Naive B cell (primary cell): ENCODE measurements at regions not wholly inside any gene's neighbourhood (a gene's known extent, or its start where the extent isn't known, plus 50 kb on each side); places are given as distances from the start of the nearest gene placed in this dataset.

Source experiments
- ATAC-seq, 2 donors: fragments of 150-1000 bp; cut with Tn5 transposase; 2 replicates each; pipeline ENCODE4 v1.10.0; 2021; ENCODE audit warnings: low read depth in 2 of 2, mild to moderate bottlenecking in 2 of 2, moderate library complexity in 2 of 2
- DNase-seq: peaks from one replicate; pipeline ENCODE4 v3.0.0; 2022
- H3K27ac Mint-ChIP-seq, 6 donors: one replicate each; pipeline ENCODE4 v1.8.0; 2020 to 2022; ENCODE audit warnings: mild to moderate bottlenecking in 6 of 6, mixed read lengths in 6 of 6, moderate library complexity in 5 of 6, inconsistent platforms in 2 of 6
- H3K27me3 Mint-ChIP-seq, 3 donors: one replicate each; pipeline ENCODE4 v1.8.0; 2021 to 2022; ENCODE audit warnings: mixed read lengths in 3 of 3, mild to moderate bottlenecking in 1 of 3
- H3K36me3 Mint-ChIP-seq, 2 donors: one replicate each; pipeline ENCODE4 v1.8.0; 2020 to 2022; ENCODE audit warnings: mixed read lengths in 2 of 2, inconsistent platforms in 1 of 2, mild to moderate bottlenecking in 1 of 2
- H3K4me1 Mint-ChIP-seq, 3 donors: one replicate each; pipeline ENCODE4 v1.8.0; 2020 to 2022; ENCODE audit warnings: mixed read lengths in 3 of 3, inconsistent platforms in 1 of 3, mild to moderate bottlenecking in 1 of 3, moderate library complexity in 1 of 3
- H3K4me3 Mint-ChIP-seq, 8 donors: one replicate each; pipeline ENCODE4 v1.8.0; 2020 to 2022; ENCODE audit warnings: mild to moderate bottlenecking in 8 of 8, mixed read lengths in 8 of 8, moderate library complexity in 8 of 8, inconsistent platforms in 2 of 8
- H3K9me3 Mint-ChIP-seq, 7 donors: one replicate each; pipeline ENCODE4 v1.8.0; 2020 to 2022; ENCODE audit warnings: mixed read lengths in 7 of 7, mild to moderate bottlenecking in 5 of 7, inconsistent platforms in 2 of 7, moderate library complexity in 1 of 7

DNA sequence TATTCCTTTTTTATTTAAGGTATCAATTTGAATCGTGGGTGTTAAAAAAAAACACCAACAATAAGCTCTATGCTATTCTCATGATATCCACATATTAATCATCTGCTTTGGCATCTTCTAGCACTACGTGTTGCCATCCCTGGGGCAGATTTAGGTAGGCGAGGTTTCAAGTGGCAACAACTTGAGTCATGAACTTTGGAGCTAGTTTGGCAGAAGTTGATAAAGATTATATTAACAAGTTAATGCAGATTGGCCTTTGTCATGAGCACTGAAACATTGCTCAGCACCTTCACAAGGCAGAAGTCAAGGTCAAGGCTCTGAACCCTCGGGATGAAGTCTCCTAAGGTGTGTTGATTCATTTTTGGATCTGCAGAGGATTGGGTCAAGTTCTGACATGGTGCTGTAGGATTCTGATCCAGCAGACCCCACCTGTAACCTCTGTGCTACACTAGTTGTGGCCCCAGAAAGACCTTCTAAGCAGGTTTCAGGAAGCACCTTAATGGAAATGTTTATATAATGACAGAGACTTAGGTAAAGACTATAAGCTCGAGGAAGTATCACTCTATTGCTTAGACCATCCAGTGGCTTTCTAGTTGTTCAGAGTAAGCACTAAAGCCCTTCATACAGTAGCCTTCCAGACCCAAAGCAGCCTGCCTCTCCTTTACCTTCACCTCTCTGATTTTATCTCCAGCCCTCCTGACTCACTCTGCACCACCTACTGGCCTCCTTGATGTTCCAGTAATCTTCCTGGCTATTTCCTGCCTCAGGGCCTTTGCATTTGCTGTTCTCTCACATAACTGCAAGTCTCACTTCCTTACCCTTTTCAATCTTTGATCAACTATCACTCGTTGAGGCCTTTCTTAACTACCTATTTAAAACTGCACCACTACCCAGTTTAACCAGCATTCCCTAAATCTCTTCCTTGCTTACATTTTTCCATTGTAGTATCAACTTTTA is 117.0 kb upstream of the SLC4A4 start:
- Mint-ChIP-seq H3K4me3 (no peak overlapping the region), H3K36me3 (no peaks in the 10 kb centered on the region), H3K9me3 (peaks cover 0 to 5% (median 0%) of the 10 kb centered on the region in 7 donors), H3K4me1 (no peaks in the 10 kb centered on the region), H3K27me3 (peaks cover 6 to 13% (median 11%) of the 10 kb centered on the region in 3 donors), H3K27ac (no peak overlapping the region)
- ATAC-seq: no peak
- no peak for DNase-seq

- no peak overlapping the region for H3K4me3 Mint-ChIP-seq
- H3K27me3 Mint-ChIP-seq: peaks cover 13 to 20% (median 15%) of the 10 kb centered on the region in 3 donors
- H3K4me1 Mint-ChIP-seq: no peaks in the 10 kb centered on the region
- H3K9me3 Mint-ChIP-seq: peaks cover 0 to 5% (median 0%) of the 10 kb centered on the region in 7 donors
- ATAC-seq (no peak), DNase-seq (no peak)
- no peaks in the 10 kb centered on the region for H3K36me3 Mint-ChIP-seq
- H3K27ac Mint-ChIP-seq: no peak overlapping the region
These were observed 116.2 kb upstream of the SLC4A4 start for GRCh38 chr4:71222661-71223060.

DNA sequence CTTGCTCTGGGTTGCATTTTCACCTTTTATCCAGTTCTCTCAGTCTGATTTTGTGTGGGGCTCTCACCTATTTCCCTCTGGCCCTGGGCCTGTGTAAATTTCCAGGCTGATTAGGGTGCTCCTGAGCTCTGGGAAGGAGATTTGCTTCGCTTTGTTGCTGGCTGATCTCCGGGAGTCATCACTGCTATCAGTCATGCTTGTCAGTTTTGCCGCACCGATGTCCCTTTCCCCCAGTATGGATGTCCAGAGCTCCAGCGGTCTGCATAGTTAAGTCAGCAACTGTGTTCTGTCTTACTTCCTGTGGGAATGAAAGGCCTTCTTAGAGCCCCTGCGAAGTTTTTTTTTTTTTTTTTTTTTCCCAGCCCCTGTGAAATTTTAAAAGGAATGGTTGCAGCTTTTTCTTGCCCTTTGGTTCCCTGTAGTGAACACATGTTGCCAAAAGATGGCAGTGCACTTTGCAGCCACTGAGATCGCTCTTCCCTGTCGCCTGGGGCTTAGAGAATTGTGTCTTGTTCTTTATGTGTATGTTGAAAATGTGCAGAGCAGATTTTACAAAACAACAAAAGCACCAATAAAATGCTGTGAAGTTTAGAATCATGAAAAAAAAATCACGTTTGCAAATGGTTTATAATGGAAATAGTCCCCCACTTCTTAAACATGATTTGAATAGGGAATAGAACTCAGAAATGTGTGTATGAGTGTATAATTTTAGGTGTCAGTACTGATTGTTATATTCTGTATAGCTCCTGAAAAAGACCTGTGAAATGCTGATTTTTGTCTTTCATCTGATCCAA is 109.1 kb upstream of the SLC4A4 start:
- no peak overlapping the region for H3K4me3 Mint-ChIP-seq
- H3K4me1 Mint-ChIP-seq: peaks cover 0 to 5% (median 0%) of the 10 kb centered on the region in 3 donors
- DNase-seq: no peak
- H3K36me3 Mint-ChIP-seq: no peaks in the 10 kb centered on the region
- H3K9me3 Mint-ChIP-seq: no peaks in the 10 kb centered on the region
- peaks cover 12 to 26% (median 16%) of the 10 kb centered on the region in 3 donors for H3K27me3 Mint-ChIP-seq
- no peak overlapping the region for H3K27ac Mint-ChIP-seq
- no peak for ATAC-seq

- H3K36me3 Mint-ChIP-seq: no peaks in the 10 kb centered on the region
- no peaks in the 10 kb centered on the region for H3K9me3 Mint-ChIP-seq
- DNase-seq (no peak), ATAC-seq (no peak)
- H3K27ac Mint-ChIP-seq: no peak overlapping the region
- peaks cover 14 to 26% (median 16%) of the 10 kb centered on the region in 3 donors for H3K27me3 Mint-ChIP-seq
- no peak overlapping the region for H3K4me3 Mint-ChIP-seq
- peaks cover 0 to 5% (median 0%) of the 10 kb centered on the region in 3 donors for H3K4me1 Mint-ChIP-seq
These were observed 108.3 kb upstream of the SLC4A4 start for GRCh38 chr4:71230271-71231128.

- Mint-ChIP-seq H3K4me1 (peaks cover 0 to 5% (median 0%) of the 10 kb centered on the region in 3 donors), H3K27ac (no peak overlapping the region), H3K9me3 (no peaks in the 10 kb centered on the region), H3K27me3 (peaks cover 16 to 26% (median 16%) of the 10 kb centered on the region in 3 donors), H3K4me3 (no peak overlapping the region), H3K36me3 (no peaks in the 10 kb centered on the region)
- DNase-seq (no peak), ATAC-seq (no peak)
These were observed 107.4 kb upstream of the SLC4A4 start for GRCh38 chr4:71231129-71232055.

GRCh38 chr4:71232056-71232430 is 106.8 kb upstream of the SLC4A4 start:
- H3K4me1 Mint-ChIP-seq: peaks cover 0 to 5% (median 0%) of the 10 kb centered on the region in 3 donors
- DNase-seq (no peak), ATAC-seq (no peak)
- H3K9me3 Mint-ChIP-seq: no peaks in the 10 kb centered on the region
- H3K27me3 Mint-ChIP-seq: peaks cover 11 to 20% (median 16%) of the 10 kb centered on the region in 3 donors
- no peak overlapping the region for H3K27ac Mint-ChIP-seq
- no peaks in the 10 kb centered on the region for H3K36me3 Mint-ChIP-seq
- no peak overlapping the region for H3K4me3 Mint-ChIP-seq

DNA sequence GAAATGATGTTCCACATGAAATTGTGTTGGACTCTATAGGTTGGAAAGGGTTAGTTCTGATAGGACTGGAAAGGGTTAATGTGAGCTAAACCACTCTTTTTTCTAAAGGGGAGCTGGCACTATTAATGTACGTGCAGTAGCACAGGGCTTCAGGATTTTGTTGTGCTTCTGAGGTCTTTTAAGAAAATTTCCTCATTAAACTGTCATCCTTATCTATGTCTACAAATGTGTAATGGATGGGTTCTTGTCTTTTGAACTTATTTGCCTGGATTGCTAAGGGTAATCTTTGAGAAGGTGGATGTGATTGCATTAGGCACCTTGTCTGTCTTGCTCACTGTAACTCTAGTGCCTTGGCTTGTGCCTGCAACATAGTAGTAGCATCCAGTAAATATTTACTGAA is 106.0 kb upstream of the SLC4A4 start:
- ATAC-seq (no peak), DNase-seq (no peak)
- Mint-ChIP-seq H3K36me3 (no peaks in the 10 kb centered on the region), H3K4me1 (peaks cover 0 to 5% (median 0%) of the 10 kb centered on the region in 3 donors), H3K27me3 (peaks cover 3 to 16% (median 12%) of the 10 kb centered on the region in 3 donors), H3K4me3 (no peak overlapping the region), H3K9me3 (no peaks in the 10 kb centered on the region), H3K27ac (no peak overlapping the region)

- Mint-ChIP-seq H3K9me3 (no peaks in the 10 kb centered on the region), H3K27me3 (peaks cover 0 to 12% (median 9%) of the 10 kb centered on the region in 3 donors), H3K36me3 (no peaks in the 10 kb centered on the region), H3K4me1 (no peaks in the 10 kb centered on the region), H3K27ac (no peak overlapping the region), H3K4me3 (no peak overlapping the region)
- DNase-seq (no peak), ATAC-seq (no peak)
These were observed 103.3 kb upstream of the SLC4A4 start for GRCh38 chr4:71235311-71236201.

DNA sequence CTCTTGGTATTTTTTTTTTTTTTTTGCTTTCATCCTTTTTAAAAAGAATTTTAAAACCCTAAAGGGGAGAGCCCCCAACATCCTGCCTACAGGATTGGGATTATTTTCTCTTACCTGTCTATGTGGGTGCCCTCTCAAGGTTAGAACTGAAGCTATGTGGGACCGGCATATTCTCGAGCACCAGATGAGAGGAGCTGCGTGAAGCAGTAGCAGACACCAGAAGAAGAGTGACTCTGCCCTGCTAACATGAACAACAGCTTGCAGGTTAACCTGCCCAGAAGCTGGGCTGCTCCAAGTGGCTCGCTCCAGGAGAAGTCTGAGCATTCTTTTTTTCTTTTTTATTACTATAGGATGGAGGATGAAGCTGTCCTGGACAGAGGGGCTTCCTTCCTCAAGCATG is 102.6 kb upstream of the SLC4A4 start:
- Mint-ChIP-seq H3K9me3 (no peaks in the 10 kb centered on the region), H3K27ac (no peak overlapping the region), H3K4me3 (no peak overlapping the region), H3K4me1 (no peaks in the 10 kb centered on the region), H3K27me3 (peaks cover 0 to 12% (median 9%) of the 10 kb centered on the region in 3 donors), H3K36me3 (no peaks in the 10 kb centered on the region)
- no peak for DNase-seq
- no peak for ATAC-seq

GRCh38 chr4:71237641-71238040 is 101.2 kb upstream of the SLC4A4 start:
- DNase-seq (no peak), ATAC-seq (no peak)
- H3K4me3 Mint-ChIP-seq: no peak overlapping the region
- peaks cover 0 to 12% (median 9%) of the 10 kb centered on the region in 3 donors for H3K27me3 Mint-ChIP-seq
- no peaks in the 10 kb centered on the region for H3K9me3 Mint-ChIP-seq
- H3K36me3 Mint-ChIP-seq: no peaks in the 10 kb centered on the region
- H3K27ac Mint-ChIP-seq: no peak overlapping the region
- no peaks in the 10 kb centered on the region for H3K4me1 Mint-ChIP-seq

DNA sequence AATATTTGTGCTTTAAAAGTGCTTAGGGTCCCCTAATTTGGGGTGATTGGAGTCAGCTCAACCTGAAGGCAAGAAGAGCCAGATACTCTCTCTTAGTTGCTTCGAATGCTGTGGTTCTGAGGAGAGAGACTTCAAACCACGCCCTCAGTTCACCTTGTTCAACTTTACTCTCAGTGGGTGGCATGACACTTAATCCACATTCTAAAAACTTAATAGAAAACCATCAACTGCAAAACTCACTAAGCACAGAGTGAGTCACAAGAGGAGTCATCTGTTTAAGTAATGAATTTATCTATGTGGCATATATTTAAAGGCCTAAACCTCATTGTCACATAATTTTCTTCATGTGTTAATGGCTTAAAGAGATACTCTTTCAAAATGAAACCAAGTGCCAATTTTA is 99.5 kb upstream of the SLC4A4 start:
- ATAC-seq (no peak), DNase-seq (no peak)
- no peak overlapping the region for H3K27ac Mint-ChIP-seq
- H3K4me1 Mint-ChIP-seq: no peaks in the 10 kb centered on the region
- H3K4me3 Mint-ChIP-seq: no peak overlapping the region
- H3K9me3 Mint-ChIP-seq: no peaks in the 10 kb centered on the region
- no peaks in the 10 kb centered on the region for H3K36me3 Mint-ChIP-seq
- H3K27me3 Mint-ChIP-seq: peaks cover 0 to 4% (median 0%) of the 10 kb centered on the region in 3 donors
